ENCODE measurements at regions not wholly inside any gene's neighbourhood (a gene's known extent, or its start where the extent isn't known, plus 50 kb on each side); places are given as distances from the start of the nearest gene placed in this dataset.

GRCh38 chr2:200131307-200131706, 175.2 kb upstream of the SPATS2L start:
- H3K9me3 ChIP-seq (ENCODE audit: control insufficient read depth, insufficient read depth, low read length) = no peaks in the 10 kb centered on the region
- H4K20me1 ChIP-seq (ENCODE audit: control insufficient read depth, insufficient read depth, low read depth, low read length) = no peaks in the 10 kb centered on the region
- no peaks in the 10 kb centered on the region for H3K27me3 ChIP-seq (ENCODE audit: control insufficient read depth, low read length)
- H3K27ac ChIP-seq (ENCODE audit: low read depth, low read length) = no peak overlapping the region
- H3F3A ChIP-seq (ENCODE audit: control insufficient read depth, insufficient read depth) = no peaks in the 10 kb centered on the region
- H3K4me2 ChIP-seq (ENCODE audit: low read length) = no peak overlapping the region
- H3K4me1 ChIP-seq (ENCODE audit: control insufficient read depth, low read length) = no peaks in the 10 kb centered on the region
- no peaks in the 10 kb centered on the region for H3K9me2 ChIP-seq (replicated peaks; ENCODE audit: control insufficient read depth, low read length)
- TF ChIP-seq, protein P1, sequence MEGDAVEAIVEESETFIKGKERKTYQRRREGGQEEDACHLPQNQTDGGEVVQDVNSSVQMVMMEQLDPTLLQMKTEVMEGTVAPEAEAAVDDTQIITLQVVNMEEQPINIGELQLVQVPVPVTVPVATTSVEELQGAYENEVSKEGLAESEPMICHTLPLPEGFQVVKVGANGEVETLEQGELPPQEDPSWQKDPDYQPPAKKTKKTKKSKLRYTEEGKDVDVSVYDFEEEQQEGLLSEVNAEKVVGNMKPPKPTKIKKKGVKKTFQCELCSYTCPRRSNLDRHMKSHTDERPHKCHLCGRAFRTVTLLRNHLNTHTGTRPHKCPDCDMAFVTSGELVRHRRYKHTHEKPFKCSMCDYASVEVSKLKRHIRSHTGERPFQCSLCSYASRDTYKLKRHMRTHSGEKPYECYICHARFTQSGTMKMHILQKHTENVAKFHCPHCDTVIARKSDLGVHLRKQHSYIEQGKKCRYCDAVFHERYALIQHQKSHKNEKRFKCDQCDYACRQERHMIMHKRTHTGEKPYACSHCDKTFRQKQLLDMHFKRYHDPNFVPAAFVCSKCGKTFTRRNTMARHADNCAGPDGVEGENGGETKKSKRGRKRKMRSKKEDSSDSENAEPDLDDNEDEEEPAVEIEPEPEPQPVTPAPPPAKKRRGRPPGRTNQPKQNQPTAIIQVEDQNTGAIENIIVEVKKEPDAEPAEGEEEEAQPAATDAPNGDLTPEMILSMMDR (IDR thresholded peaks at IDR 0.05; ENCODE audit: low read depth, low read length, poor library complexity, severe bottlenecking) = no peak
- TF ChIP-seq EZH2phosphoT487 (IDR thresholded peaks at IDR 0.05; ENCODE audit: borderline replicate concordance, low read length) = no peak
- no peaks in the 10 kb centered on the region for H3K79me2 ChIP-seq (ENCODE audit: control insufficient read depth, low read length)
- H3K36me3 ChIP-seq (ENCODE audit: control insufficient read depth, low read length) = no peaks in the 10 kb centered on the region
- no peak overlapping the region for H3K4me3 ChIP-seq (ENCODE audit: low read length)

DNA sequence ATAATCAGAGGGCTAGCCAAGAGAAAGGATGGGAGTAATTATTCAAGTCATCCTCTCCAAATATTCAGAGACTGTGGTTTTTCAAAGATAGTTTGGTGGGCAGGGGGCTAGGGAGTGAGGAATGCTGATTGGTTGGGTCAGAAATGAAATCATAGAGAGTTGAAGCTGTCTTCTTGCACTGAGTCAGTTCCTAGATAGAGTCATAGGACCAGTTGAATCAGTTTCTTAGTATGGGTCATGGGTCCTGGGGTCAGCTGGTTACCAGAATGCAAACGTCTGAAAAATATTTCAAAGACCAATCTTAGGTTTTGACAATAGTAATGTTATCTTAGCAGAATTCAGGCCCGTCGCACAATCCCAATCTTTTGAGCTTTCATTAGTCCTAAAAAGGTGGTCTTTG, 171.4 kb upstream of the SPATS2L start:
- Histone ChIP-seq H3K27me3 (ENCODE audit: control insufficient read depth, low read length) (no peaks in the 10 kb centered on the region), H3K9me3 (ENCODE audit: control insufficient read depth, insufficient read depth, low read length) (no peaks in the 10 kb centered on the region), H3K4me2 (ENCODE audit: low read length) (no peak overlapping the region), H4K20me1 (ENCODE audit: control insufficient read depth, insufficient read depth, low read depth, low read length) (no peaks in the 10 kb centered on the region), H3K4me1 (ENCODE audit: control insufficient read depth, low read length) (no peaks in the 10 kb centered on the region), H3K79me2 (ENCODE audit: control insufficient read depth, low read length) (no peaks in the 10 kb centered on the region), H3K27ac (ENCODE audit: low read depth, low read length) (no peak overlapping the region), H3F3A (ENCODE audit: control insufficient read depth, insufficient read depth) (no peaks in the 10 kb centered on the region), H3K4me3 (ENCODE audit: low read length) (no peak overlapping the region), H3K36me3 (ENCODE audit: control insufficient read depth, low read length) (no peaks in the 10 kb centered on the region), H3K9me2 (replicated peaks; ENCODE audit: control insufficient read depth, low read length) (no peaks in the 10 kb centered on the region)
- no peak for TF ChIP-seq EZH2phosphoT487 (IDR thresholded peaks at IDR 0.05; ENCODE audit: borderline replicate concordance, low read length)
- TF ChIP-seq, protein P1 (IDR thresholded peaks at IDR 0.05; ENCODE audit: low read depth, low read length, poor library complexity, severe bottlenecking) = no peak

DNA sequence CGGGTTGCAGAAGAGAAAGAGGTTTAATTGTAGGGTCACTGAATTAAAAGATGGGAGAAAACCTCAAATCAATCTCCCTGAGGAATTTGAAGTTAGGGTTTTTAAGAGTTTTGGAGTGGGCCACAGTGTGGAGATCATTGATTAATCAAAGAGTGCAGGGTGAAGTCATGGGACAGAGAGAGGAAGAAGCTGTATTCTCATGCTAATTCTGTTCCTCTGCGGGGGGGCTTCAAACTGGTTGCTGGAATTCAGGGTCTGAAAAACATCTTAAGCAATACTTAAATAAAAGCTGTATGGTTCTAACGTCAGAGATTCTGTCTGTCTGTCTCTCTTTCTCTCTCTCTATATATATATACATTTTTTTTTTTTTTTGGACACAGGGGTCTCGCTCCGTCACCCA, 169.8 kb upstream of the SPATS2L start:
- Histone ChIP-seq H3K4me2 (ENCODE audit: low read length) (no peak overlapping the region), H3K9me3 (ENCODE audit: control insufficient read depth, insufficient read depth, low read length) (no peaks in the 10 kb centered on the region), H3K4me3 (ENCODE audit: low read length) (no peak overlapping the region), H3F3A (ENCODE audit: control insufficient read depth, insufficient read depth) (no peaks in the 10 kb centered on the region), H3K9me2 (replicated peaks; ENCODE audit: control insufficient read depth, low read length) (no peaks in the 10 kb centered on the region), H3K27ac (ENCODE audit: low read depth, low read length) (no peak overlapping the region), H3K79me2 (ENCODE audit: control insufficient read depth, low read length) (no peaks in the 10 kb centered on the region), H3K4me1 (ENCODE audit: control insufficient read depth, low read length) (no peaks in the 10 kb centered on the region), H3K36me3 (ENCODE audit: control insufficient read depth, low read length) (no peaks in the 10 kb centered on the region), H4K20me1 (ENCODE audit: control insufficient read depth, insufficient read depth, low read depth, low read length) (no peaks in the 10 kb centered on the region), H3K27me3 (ENCODE audit: control insufficient read depth, low read length) (no peaks in the 10 kb centered on the region)
- TF ChIP-seq, protein P1 (IDR thresholded peaks at IDR 0.05; ENCODE audit: low read depth, low read length, poor library complexity, severe bottlenecking) = no peak
- no peak for TF ChIP-seq EZH2phosphoT487 (IDR thresholded peaks at IDR 0.05; ENCODE audit: borderline replicate concordance, low read length)

DNA sequence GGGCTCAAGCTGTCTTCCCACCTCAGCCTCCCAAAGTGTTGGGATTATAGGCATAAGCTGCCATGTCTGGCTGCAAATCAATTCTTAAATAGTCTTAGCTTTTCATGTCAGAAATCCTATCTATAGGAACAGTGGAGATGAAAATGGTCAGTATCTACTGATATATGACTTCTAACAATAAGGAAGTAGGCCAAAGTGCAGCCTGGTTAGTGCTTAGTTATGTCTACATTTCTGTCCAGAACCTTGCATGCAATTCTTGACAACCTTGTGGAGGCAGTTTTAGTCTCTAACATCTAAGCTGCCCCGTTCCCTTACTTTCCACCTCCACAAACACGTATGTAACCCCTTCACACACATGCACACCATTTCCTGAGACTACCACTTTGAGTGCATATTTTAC, 169.2 kb upstream of the SPATS2L start:
- Histone ChIP-seq H3K4me1 (ENCODE audit: control insufficient read depth, low read length) (no peaks in the 10 kb centered on the region), H3K9me2 (replicated peaks; ENCODE audit: control insufficient read depth, low read length) (no peaks in the 10 kb centered on the region), H4K20me1 (ENCODE audit: control insufficient read depth, insufficient read depth, low read depth, low read length) (no peaks in the 10 kb centered on the region), H3K9me3 (ENCODE audit: control insufficient read depth, insufficient read depth, low read length) (no peaks in the 10 kb centered on the region), H3K4me3 (ENCODE audit: low read length) (no peak overlapping the region), H3K36me3 (ENCODE audit: control insufficient read depth, low read length) (no peaks in the 10 kb centered on the region), H3K27me3 (ENCODE audit: control insufficient read depth, low read length) (no peaks in the 10 kb centered on the region), H3K27ac (ENCODE audit: low read depth, low read length) (no peak overlapping the region), H3K79me2 (ENCODE audit: control insufficient read depth, low read length) (no peaks in the 10 kb centered on the region), H3F3A (ENCODE audit: control insufficient read depth, insufficient read depth) (no peaks in the 10 kb centered on the region), H3K4me2 (ENCODE audit: low read length) (no peak overlapping the region)
- TF ChIP-seq, protein P1 (IDR thresholded peaks at IDR 0.05; ENCODE audit: low read depth, low read length, poor library complexity, severe bottlenecking) = no peak
- TF ChIP-seq EZH2phosphoT487 (IDR thresholded peaks at IDR 0.05; ENCODE audit: borderline replicate concordance, low read length) = no peak

All from DOHH2 (cell line).